Keratinocyte (primary cell): ENCODE measurements at regions not wholly inside any gene's neighbourhood (a gene's known extent, or its start where the extent isn't known, plus 50 kb on each side); places are given as distances from the start of the nearest gene placed in this dataset.

Experiments
- DNase-seq: peaks from one replicate; pipeline ENCODE4 v3.0.0-alpha.2; 2011; ENCODE audit warnings: low read depth, missing footprints, low spot score
- FAIRE-seq: peaks from 2 replicates; lab custom pipeline; 2011; peaks lifted over from hg19 to GRCh38; lab: Jason Lieb, UNC
- H2AFZ ChIP-seq: 2 replicates; pipeline ENCODE4 v1.6.0; 2012; ENCODE audit warnings: low read length, control low read depth, inconsistent platforms; ENCODE audit not compliant: control insufficient read depth
- H3K27ac ChIP-seq: 2 replicates; pipeline ENCODE4 v1.5.1; 2011; ENCODE audit warnings: low read length; ENCODE audit not compliant: control insufficient read depth, insufficient read depth
- H3K27me3 ChIP-seq: 3 replicates; pipeline ENCODE4 v1.6.0; 2011; ENCODE audit warnings: low read length; ENCODE audit not compliant: control insufficient read depth, insufficient read depth; ENCODE audit errors: extremely low read depth
- H3K36me3 ChIP-seq, 2 experiments: 2 replicates in 1 of 2; 3 replicates in 1 of 2; pipeline ENCODE4 v1.5.1; 2011; ENCODE audit warnings: low read length in 2 of 2, mild to moderate bottlenecking in 1 of 2; ENCODE audit not compliant: control insufficient read depth in 2 of 2, insufficient read depth in 2 of 2; ENCODE audit errors: extremely low read depth in 1 of 2
- H3K4me1 ChIP-seq: 3 replicates; pipeline ENCODE4 v1.5.1; 2011; ENCODE audit warnings: low read length; ENCODE audit not compliant: control insufficient read depth, insufficient read depth; ENCODE audit errors: extremely low read depth
- H3K4me2 ChIP-seq: 3 replicates; pipeline ENCODE4 v1.6.0; 2011; ENCODE audit warnings: low read depth, low read length; ENCODE audit not compliant: control insufficient read depth, insufficient read depth; ENCODE audit errors: extremely low read depth
- H3K4me3 ChIP-seq, 3 experiments: fragments of 200-600 bp in 1 of 3; sonication (generic) in 1 of 3; 2 replicates in 2 of 3; 3 replicates in 1 of 3; pipeline ENCODE4 v1.5.1; 2011 to 2016; ENCODE audit warnings: low read length in 3 of 3, mild to moderate bottlenecking in 3 of 3, control low read depth in 2 of 3, inconsistent platforms in 1 of 3, low read depth in 1 of 3, mixed read lengths in 1 of 3, mixed run types in 1 of 3, moderate library complexity in 1 of 3; ENCODE audit not compliant: control insufficient read depth in 2 of 3, insufficient read depth in 2 of 3; ENCODE audit errors: extremely low read depth in 1 of 3
- H3K79me2 ChIP-seq: 2 replicates; pipeline ENCODE4 v1.6.0; 2012; ENCODE audit warnings: low read length; ENCODE audit not compliant: control insufficient read depth, insufficient read depth
- H3K9ac ChIP-seq: 3 replicates; pipeline ENCODE4 v1.6.0; 2011; ENCODE audit warnings: low read length; ENCODE audit not compliant: control insufficient read depth, insufficient read depth; ENCODE audit errors: extremely low read depth
- H3K9me1 ChIP-seq: 3 replicates; pipeline ENCODE4 v1.6.0; 2011; ENCODE audit warnings: low read length; ENCODE audit not compliant: control insufficient read depth, insufficient read depth; ENCODE audit errors: extremely low read depth
- H3K9me3 ChIP-seq: 2 replicates; pipeline ENCODE4 v1.5.1; 2012; ENCODE audit warnings: low read depth, low read length; ENCODE audit not compliant: control insufficient read depth
- H4K20me1 ChIP-seq: 3 replicates; pipeline ENCODE4 v1.6.0; 2011; ENCODE audit warnings: low read length; ENCODE audit not compliant: control insufficient read depth, insufficient read depth; ENCODE audit errors: extremely low read depth
- CTCF ChIP-seq, 3 experiments: IDR thresholded peaks in 1 of 3; conservative IDR thresholded peaks in 1 of 3; optimal IDR thresholded peaks in 1 of 3; 2 replicates in 2 of 3; 3 replicates in 1 of 3; pipeline versions ENCODE3 to v1.5.1; 2011; ENCODE audit warnings: low read length in 3 of 3, mild to moderate bottlenecking in 3 of 3, moderate library complexity in 2 of 3, control low read depth in 1 of 3, inconsistent platforms in 1 of 3; ENCODE audit not compliant: insufficient read depth in 2 of 3; ENCODE audit errors: extremely low read depth in 1 of 3
- EZH2 ChIP-seq: IDR thresholded peaks from one replicate; pipeline ENCODE4 v1.6.1; 2012; ENCODE audit warnings: inconsistent platforms, mild to moderate bottlenecking, low read length, moderate library complexity
- dilution Hi-C: fragments of 300-500 bp; cut with MboI; formaldehyde crosslinking; loops from one replicate; pipeline ENCODE4 v1.7.0; 2020; ENCODE audit warnings: low sequenced_read_pairs; ENCODE audit not compliant: extremely low pct_ligation_motif_present

DNA sequence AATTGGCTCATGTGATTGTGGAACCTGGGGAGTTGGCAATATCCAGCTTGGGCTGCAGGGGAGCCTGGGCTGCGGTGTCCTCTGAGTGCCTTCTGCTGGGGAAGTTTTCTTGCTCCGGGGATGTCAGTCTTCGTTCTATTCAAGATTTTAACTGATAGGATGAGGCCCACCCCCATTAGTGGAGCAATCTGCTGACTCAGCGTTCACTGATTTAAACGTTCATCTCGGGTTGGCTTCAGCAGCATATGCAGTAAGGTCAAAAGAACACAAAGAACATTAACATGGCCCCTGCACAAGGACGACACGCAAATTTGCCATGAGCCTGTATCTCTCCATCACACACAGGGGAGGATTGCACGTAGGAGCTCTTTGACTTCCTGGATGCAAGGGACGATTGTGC is 360.6 kb upstream of the ADARB2 start:
- DNase-seq, result no peak
- Histone ChIP-seq H3K79me2 (no peaks in the 10 kb centered on the region), H3K27ac (no peak overlapping the region), H3K9ac (no peak overlapping the region), H3K9me3 (no peaks in the 10 kb centered on the region), H3K36me3 (no peaks in the 10 kb centered on the region), H4K20me1 (no peaks in the 10 kb centered on the region), H3K4me3 (no peak overlapping the region), H3K27me3 (no peaks in the 10 kb centered on the region), H3K4me1 (no peaks in the 10 kb centered on the region), H2AFZ (no peak overlapping the region), H3K9me1 (no peaks in the 10 kb centered on the region), H3K4me2 (no peak overlapping the region)
- dilution Hi-C loops, result no loop called here
- no peak for TF ChIP-seq EZH2
- no peak for TF ChIP-seq CTCF (optimal IDR thresholded peaks at IDR 0.05 in 1 of 3, IDR thresholded peaks at IDR 0.05 in 1 of 3, conservative IDR thresholded peaks at IDR 0.05 in 1 of 3; ENCODE audit: extremely low read depth in 1 of 3, insufficient read depth in 2 of 3, low read length in 3 of 3)
- FAIRE-seq, result no peak

GRCh38 chr10:2094171-2094570 is 356.8 kb upstream of the ADARB2 start:
- H2AFZ ChIP-seq, result no peak overlapping the region
- H3K4me1 ChIP-seq, result no peaks in the 10 kb centered on the region
- H3K9ac ChIP-seq, result no peak overlapping the region
- no peaks in the 10 kb centered on the region for H3K36me3 ChIP-seq
- H3K4me2 ChIP-seq, result no peak overlapping the region
- no peaks in the 10 kb centered on the region for H3K79me2 ChIP-seq
- H3K9me3 ChIP-seq, result no peaks in the 10 kb centered on the region
- DNase-seq (no peak), FAIRE-seq (no peak)
- H3K27me3 ChIP-seq, result no peaks in the 10 kb centered on the region
- no peaks in the 10 kb centered on the region for H4K20me1 ChIP-seq
- no peak overlapping the region for H3K27ac ChIP-seq
- H3K9me1 ChIP-seq, result no peaks in the 10 kb centered on the region
- TF ChIP-seq CTCF (optimal IDR thresholded peaks at IDR 0.05 in 1 of 3, IDR thresholded peaks at IDR 0.05 in 1 of 3, conservative IDR thresholded peaks at IDR 0.05 in 1 of 3; ENCODE audit: extremely low read depth in 1 of 3, insufficient read depth in 2 of 3, low read length in 3 of 3) (no peak), EZH2 (no peak)
- H3K4me3 ChIP-seq, result no peak overlapping the region
- dilution Hi-C loops, result no loop called here
